HFFc6 (cell line): ENCODE measurements at regions not wholly inside any gene's neighbourhood (a gene's known extent, or its start where the extent isn't known, plus 50 kb on each side); places are given as distances from the start of the nearest gene placed in this dataset.

ENCODE experiments used
- DNase-seq: peaks from one replicate; pipeline ENCODE4 v3.0.0-alpha.2; 2018
- H3K27ac Mint-ChIP-seq: 2 replicates; pipeline ENCODE4 v1.8.0; 2020; ENCODE audit warnings: mild to moderate bottlenecking, mixed read lengths
- H3K27me3 Mint-ChIP-seq: 2 replicates; pipeline ENCODE4 v1.8.0; 2021; ENCODE audit warnings: mild to moderate bottlenecking, moderate library complexity, mixed read lengths; ENCODE audit not compliant: insufficient read depth
- H3K36me3 Mint-ChIP-seq: 2 replicates; pipeline ENCODE4 v1.8.0; 2021; ENCODE audit warnings: low read depth, mixed read lengths
- H3K4me1 Mint-ChIP-seq: 2 replicates; pipeline ENCODE4 v1.8.0; 2020; ENCODE audit warnings: low read depth, mixed read lengths
- H3K4me3 Mint-ChIP-seq: 2 replicates; pipeline ENCODE4 v1.8.0; 2020; ENCODE audit warnings: mild to moderate bottlenecking, moderate library complexity, mixed read lengths
- H3K9me3 Mint-ChIP-seq: 2 replicates; pipeline ENCODE4 v1.8.0; 2020; ENCODE audit warnings: mild to moderate bottlenecking, mixed read lengths
- CTCF ChIP-seq: fragments of 200-600 bp; sonication (generic); IDR thresholded peaks from 2 replicates; pipeline ENCODE4 v1.5.0; 2021; ENCODE audit warnings: antibody characterized with exemption, mild to moderate bottlenecking

GRCh38 chr12:124655048-124655697 is 87.8 kb upstream of the NCOR2 start:
- Mint-ChIP-seq H3K36me3 (no peaks in the 10 kb centered on the region), H3K4me1 (peaks cover 40% of the 10 kb centered on the region), H3K27ac (peak overlapping the region; percentile 77), H3K9me3 (no peaks in the 10 kb centered on the region), H3K4me3 (peak overlapping the region; percentile 71), H3K27me3 (peaks cover 2% of the 10 kb centered on the region; the same call in 1 of the 2 replicates)
- peak; percentile 47 for DNase-seq
- no peak for TF ChIP-seq CTCF

- TF ChIP-seq CTCF, result no peak
- H3K4me3 Mint-ChIP-seq, result peak overlapping the region; percentile 71
- H3K27ac Mint-ChIP-seq, result peak overlapping the region; percentile 77
- H3K36me3 Mint-ChIP-seq, result no peaks in the 10 kb centered on the region
- peaks cover 40% of the 10 kb centered on the region for H3K4me1 Mint-ChIP-seq
- no peak for DNase-seq
- no peaks in the 10 kb centered on the region for H3K9me3 Mint-ChIP-seq
- peaks cover 2% of the 10 kb centered on the region; the same call in 1 of the 2 replicates for H3K27me3 Mint-ChIP-seq
Observed at GRCh38 chr12:124654666-124655047, 87.2 kb upstream of the NCOR2 start.

GRCh38 chr12:124653169-124653931 is 85.9 kb upstream of the NCOR2 start:
- no peak for TF ChIP-seq CTCF
- Mint-ChIP-seq H3K4me1 (peaks cover 40% of the 10 kb centered on the region), H3K27me3 (peaks cover 4% of the 10 kb centered on the region), H3K4me3 (no peak overlapping the region), H3K27ac (peak overlapping the region; percentile 56; the same call in 1 of the 2 replicates), H3K9me3 (peaks cover 10% of the 10 kb centered on the region; the same call in 1 of the 2 replicates), H3K36me3 (peaks cover 5% of the 10 kb centered on the region; the same call in 1 of the 2 replicates)
- DNase-seq, result no peak

GRCh38 chr12:124652661-124653060 is 85.2 kb upstream of the NCOR2 start:
- Mint-ChIP-seq H3K27ac (peak overlapping the region; percentile 3; the same call in 1 of the 2 replicates), H3K27me3 (peaks cover 4% of the 10 kb centered on the region), H3K4me3 (no peak overlapping the region), H3K4me1 (peaks cover 40% of the 10 kb centered on the region), H3K9me3 (peaks cover 14% of the 10 kb centered on the region; the same call in 1 of the 2 replicates), H3K36me3 (peaks cover 5% of the 10 kb centered on the region; the same call in 1 of the 2 replicates)
- DNase-seq, result no peak
- TF ChIP-seq CTCF, result no peak

- TF ChIP-seq CTCF, result no peak
- H3K4me1 Mint-ChIP-seq, result peaks cover 40% of the 10 kb centered on the region
- H3K27me3 Mint-ChIP-seq, result peaks cover 9% of the 10 kb centered on the region
- peaks cover 14% of the 10 kb centered on the region; the same call in 1 of the 2 replicates for H3K9me3 Mint-ChIP-seq
- H3K36me3 Mint-ChIP-seq, result peaks cover 5% of the 10 kb centered on the region; the same call in 1 of the 2 replicates
- H3K27ac Mint-ChIP-seq, result no peak overlapping the region
- H3K4me3 Mint-ChIP-seq, result no peak overlapping the region
- no peak for DNase-seq
Observed at GRCh38 chr12:124651516-124652273, 84.3 kb upstream of the NCOR2 start.
